ENCODE measurements at regions not wholly inside any gene's neighbourhood (a gene's known extent, or its start where the extent isn't known, plus 50 kb on each side); places are given as distances from the start of the nearest gene placed in this dataset.
"Not testable (repeated sequence)": the region's sequence is repeated elsewhere in the genome, so short reads cannot be mapped to it uniquely, and the experiment has no call there.

DNA sequence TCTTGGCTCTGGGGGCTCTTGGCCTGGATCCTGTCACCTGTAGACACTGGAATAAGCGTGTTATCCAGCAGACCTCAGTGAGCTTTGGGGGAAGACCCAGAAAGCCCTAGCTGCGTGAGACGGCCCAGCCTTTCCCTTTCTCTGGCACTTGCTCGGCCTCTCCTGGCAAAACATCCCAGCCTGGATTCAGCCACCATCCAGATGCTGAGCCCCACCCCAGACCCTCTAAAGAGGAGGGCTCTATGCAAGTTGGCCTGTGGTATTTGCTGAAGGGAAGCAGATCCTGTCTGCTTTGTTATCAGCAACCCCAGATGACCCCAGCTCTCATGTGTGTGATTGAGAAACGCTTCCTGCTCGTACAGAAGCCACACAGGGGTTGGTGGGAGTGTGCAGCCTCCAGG lies 267.2 kb downstream of the FAM43A start:
- no peak for DNase-seq

DNA sequence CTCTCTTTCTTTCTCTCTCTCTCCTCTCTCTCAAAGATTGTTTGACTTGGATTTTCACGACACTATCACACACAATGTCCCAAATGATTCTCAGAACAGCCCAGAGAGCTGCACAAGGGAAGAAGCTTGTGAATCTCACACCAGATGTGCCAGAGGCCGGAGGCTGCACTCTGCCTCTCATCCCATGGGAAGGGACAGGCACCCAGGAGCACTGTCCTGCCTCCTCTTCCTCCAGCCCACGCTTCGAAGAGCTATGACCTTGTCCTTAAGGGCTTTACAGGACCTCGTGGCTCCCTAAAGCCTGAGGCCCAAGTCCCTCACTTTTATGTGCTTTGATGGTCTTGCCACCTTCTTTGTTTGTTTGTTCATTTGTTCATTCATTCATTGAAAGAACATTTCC lies 267.6 kb downstream of the FAM43A start:
- DNase-seq = no peak

DNA sequence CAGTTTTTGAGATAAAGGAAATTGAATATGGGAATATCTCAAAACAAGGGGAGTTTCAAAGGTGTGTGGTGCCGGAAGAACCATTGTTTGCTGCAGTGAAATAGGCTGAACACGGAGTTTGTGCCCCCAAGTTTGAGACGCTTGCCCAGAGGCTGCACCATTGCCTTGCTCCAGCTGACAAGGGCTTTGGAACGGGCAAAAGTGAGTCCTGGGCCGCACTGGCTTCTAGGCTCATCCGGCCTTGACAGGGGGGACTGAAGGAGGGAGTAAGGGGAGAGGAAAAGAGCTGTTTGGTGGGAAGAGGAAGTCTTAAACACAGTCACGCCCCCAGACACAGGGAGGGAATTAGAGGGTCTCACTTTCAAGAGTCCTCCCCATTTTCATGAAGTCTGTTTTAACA lies 269.9 kb downstream of the FAM43A start:
- DNase-seq = no peak

- no peak for DNase-seq
Observed at GRCh38 chr3:194955979-194956696, 270.5 kb downstream of the FAM43A start.

GRCh38 chr3:194956697-194957396 lies 271.2 kb downstream of the FAM43A start:
- DNase-seq = no peak

DNA sequence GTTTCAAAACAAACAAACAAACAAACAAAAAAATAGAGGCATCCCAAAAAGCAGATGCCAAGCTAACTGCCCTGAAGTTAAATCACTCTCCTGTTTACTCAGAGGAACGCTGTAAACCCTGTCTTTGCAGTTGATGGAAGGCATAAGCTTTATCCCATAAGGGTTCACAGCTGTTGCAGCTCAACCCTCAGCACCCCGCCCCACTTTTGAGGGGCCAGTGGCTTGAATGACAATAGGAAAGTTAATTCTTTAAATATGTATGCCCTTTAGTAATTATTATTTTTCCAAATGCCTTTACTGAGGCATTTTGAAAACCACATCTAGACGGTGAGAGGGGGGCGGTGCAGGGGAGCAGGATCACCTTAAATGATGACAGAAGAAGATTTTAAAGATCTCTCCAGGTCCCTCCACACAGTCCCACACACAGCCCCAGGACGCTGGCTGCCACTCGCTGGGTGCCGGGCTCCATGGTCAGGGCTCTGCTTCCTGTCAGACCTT lies 272.1 kb downstream of the FAM43A start:
- DNase-seq = no peak

GRCh38 chr3:194959217-194959616 lies 273.5 kb downstream of the FAM43A start:
- DNase-seq = no peak

DNA sequence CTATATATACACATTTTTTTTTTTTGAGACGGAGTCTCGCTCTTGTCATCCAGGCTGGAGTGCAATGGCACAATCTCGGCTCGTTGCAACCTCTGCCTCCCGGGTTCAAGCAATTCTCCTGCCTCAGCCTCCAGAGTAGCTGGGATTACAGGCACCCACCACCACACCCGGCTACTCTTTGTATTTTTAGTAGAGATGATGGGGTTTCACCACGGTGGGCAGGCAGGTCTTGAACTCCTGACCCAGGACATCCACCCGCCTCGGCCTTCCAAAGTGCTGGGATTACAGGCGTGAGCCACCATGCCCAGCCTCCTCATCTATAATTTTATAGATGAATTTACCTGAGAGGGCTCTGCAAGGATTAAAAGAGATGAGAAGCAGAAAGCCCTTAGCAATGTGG lies 274.0 kb downstream of the FAM43A start:
- not testable (repeated sequence) for DNase-seq

GRCh38 chr3:194960446-194961032 lies 274.9 kb downstream of the FAM43A start:
- no peak for DNase-seq

GRCh38 chr3:194961149-194961548 lies 275.5 kb downstream of the FAM43A start:
- no peak for DNase-seq

- no peak for DNase-seq
Observed at GRCh38 chr3:194961571-194961970, 275.9 kb downstream of the FAM43A start.

DNA sequence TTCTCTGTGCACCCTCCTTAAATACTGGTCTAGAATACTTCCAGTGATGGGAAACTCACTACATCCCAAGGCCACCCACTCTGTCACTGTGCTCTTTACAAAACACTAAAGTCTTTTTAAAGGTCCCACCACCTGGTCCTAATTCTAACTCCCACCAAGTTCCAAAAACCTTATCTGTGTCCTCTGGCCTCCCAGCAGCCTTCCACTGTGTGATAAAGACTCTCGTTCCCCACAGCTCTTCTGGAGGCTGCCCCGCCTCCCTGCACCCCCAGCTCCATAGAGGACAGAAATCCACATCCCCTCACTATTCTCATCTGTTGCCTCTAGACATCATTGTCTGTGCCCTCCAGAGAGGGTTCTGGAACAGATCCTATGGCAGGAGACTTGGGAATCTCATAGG lies 276.4 kb downstream of the FAM43A start:
- DNase-seq = no peak

- DNase-seq = no peak
Observed at GRCh38 chr3:194964809-194965208, 279.1 kb downstream of the FAM43A start.

DNA sequence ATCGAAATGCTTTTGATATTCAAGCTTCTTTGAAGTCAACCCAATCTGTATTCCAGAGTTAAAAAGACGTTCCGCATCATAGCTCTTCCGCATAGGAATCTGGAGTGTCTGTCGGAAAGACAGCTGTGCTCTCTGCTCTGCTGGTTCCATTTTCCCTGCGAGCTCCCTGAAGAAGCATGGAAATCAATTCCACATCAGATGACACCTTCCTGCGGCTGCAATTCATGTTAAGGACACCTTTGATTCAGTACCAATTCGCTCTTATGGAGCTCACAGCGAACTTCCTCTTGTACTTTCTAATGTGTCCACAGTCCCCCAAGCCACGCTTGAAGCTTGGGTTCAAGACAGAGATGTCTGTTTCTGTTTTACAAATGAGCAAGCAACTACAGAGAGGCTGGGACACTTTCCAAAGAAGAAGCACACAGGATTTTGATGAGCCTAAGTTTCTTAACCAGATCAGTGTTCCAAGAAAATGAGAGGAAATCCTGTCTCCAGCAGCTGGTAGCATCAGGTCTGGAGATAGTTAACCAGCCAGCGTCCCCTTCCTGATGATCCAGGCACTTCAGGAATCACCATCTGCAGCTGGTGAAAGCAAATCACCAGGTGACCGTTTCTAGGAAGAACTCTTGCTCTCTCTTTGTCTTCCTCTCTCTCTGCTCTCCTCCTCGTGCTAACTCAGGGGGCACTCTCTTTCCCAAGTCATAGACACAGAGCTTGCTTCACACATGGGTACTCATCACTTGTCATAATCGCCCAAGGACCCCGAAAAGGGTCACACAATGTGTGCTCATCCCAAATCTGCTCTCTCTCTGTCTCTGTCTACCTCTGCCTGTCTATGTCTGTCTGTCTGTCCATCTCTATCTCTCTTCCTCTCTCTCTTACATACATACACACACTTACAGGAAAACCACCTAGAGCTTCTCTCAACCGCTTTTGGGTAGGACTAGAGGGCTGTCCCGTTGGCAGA lies 281.8 kb downstream of the FAM43A start:
- DNase-seq = no peak

DNA sequence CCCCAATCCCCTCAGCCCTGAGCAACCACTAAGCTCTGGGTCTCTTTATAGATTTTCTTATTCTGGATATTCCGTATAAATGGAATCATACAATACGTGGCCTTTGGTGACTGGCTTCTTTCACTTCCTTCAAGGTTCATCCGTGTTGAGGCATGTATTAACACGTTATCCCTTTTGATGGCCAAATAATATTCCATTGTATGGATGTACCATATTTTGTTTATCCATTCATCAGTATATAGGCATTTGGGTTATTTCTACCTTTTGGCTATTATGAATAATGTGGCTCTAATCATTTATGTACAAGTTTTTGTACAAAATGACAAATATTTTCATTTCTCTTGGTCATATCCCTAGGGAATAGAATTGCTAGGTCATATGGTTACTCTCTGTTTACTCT lies 284.4 kb downstream of the FAM43A start:
- DNase-seq = no peak

GRCh38 chr3:194971009-194971408 lies 285.3 kb downstream of the FAM43A start:
- DNase-seq = no peak

- no peak for DNase-seq
Observed at GRCh38 chr3:194971965-194972364, 286.3 kb downstream of the FAM43A start.

DNA sequence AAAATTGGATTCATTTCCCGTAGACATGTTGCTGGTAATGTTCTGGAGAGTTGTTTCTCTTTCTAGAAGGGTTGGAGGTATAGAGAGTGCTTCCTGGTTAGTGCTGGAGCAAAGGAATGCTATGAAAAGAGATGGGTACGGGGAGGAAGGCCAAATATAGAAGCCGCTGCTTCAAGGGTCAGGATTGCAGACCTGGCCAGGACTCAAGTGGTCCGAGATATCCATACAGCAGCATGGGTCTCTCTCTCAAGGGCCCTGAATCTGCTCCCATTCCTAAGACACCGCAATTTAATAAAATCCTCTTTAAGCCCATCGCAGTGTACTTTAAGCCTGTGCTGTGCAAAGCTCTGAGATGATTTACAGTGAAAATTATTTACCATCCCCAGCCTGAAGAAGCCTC lies 287.0 kb downstream of the FAM43A start:
- DNase-seq = no peak

DNA sequence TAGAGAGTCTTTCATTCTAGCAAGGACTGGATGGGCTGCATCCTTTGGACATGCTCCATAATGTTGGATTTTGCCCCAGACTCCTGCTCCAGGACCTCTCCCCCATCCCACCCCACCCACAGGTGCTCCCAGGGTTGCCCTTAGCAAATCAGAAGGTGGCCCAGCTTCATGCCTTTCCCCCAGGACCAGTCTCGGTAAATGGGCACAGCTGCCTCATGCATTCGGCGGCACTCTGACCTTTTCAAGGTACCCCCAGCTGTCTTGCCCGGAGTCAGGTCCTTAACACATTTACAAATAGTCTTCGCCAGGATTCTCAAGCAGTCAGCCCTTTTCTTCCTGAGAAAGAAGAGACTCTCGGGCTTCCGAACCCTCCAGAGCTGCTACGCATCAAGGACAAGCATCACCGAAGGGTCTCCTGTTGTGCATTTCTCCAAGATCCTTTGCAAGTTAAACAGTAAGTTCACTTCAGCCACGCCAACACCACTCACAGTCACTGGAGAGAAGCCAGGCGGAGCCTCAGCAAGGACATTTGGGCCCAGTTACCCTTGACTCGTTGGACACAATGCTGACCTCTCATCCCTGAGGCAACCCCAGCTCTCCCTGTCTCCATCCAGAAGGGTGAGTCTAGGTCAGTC lies 287.8 kb downstream of the FAM43A start:
- DNase-seq = no peak

- DNase-seq = no peak
Observed at GRCh38 chr3:194974468-194975135, 288.9 kb downstream of the FAM43A start.

GRCh38 chr3:194976049-194976451 lies 290.4 kb downstream of the FAM43A start:
- DNase-seq = no peak

GRCh38 chr3:194976874-194977273 lies 291.2 kb downstream of the FAM43A start:
- no peak for DNase-seq
